ENCODE measurements at regions not wholly inside any gene's neighbourhood (a gene's known extent, or its start where the extent isn't known, plus 50 kb on each side); places are given as distances from the start of the nearest gene placed in this dataset.
"Not testable (repeated sequence)": the region's sequence is repeated elsewhere in the genome, so short reads cannot be mapped to it uniquely, and the experiment has no call there.

- TF ChIP-seq, protein P1, sequence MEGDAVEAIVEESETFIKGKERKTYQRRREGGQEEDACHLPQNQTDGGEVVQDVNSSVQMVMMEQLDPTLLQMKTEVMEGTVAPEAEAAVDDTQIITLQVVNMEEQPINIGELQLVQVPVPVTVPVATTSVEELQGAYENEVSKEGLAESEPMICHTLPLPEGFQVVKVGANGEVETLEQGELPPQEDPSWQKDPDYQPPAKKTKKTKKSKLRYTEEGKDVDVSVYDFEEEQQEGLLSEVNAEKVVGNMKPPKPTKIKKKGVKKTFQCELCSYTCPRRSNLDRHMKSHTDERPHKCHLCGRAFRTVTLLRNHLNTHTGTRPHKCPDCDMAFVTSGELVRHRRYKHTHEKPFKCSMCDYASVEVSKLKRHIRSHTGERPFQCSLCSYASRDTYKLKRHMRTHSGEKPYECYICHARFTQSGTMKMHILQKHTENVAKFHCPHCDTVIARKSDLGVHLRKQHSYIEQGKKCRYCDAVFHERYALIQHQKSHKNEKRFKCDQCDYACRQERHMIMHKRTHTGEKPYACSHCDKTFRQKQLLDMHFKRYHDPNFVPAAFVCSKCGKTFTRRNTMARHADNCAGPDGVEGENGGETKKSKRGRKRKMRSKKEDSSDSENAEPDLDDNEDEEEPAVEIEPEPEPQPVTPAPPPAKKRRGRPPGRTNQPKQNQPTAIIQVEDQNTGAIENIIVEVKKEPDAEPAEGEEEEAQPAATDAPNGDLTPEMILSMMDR (IDR thresholded peaks at IDR 0.05) = no peak
- no peak overlapping the region for H2AFZ ChIP-seq
These were observed 89.7 kb upstream of the ANTXRL start for GRCh38 chr10:46197050-46197449.

GRCh38 chr10:46198516-46198915, 88.3 kb upstream of the ANTXRL start:
- TF ChIP-seq, protein P1 (IDR thresholded peaks at IDR 0.05) = no peak
- no peaks in the 10 kb centered on the region for H3K4me1 ChIP-seq

More at GRCh38 chr10:46197050-46197449, 89.7 kb upstream of the ANTXRL start:
- no peak overlapping the region for H3K9ac ChIP-seq
- H3K79me2 ChIP-seq = no peaks in the 10 kb centered on the region
- no peak overlapping the region for H3K27ac ChIP-seq
- no peak overlapping the region for H3K4me2 ChIP-seq (ENCODE audit: low read length)
- H3K9me3 ChIP-seq (ENCODE audit: control insufficient read depth, low read length) = no peaks in the 10 kb centered on the region
- H3K36me3 ChIP-seq (ENCODE audit: control insufficient read depth, insufficient read depth, low read length) = no peaks in the 10 kb centered on the region
- H3K4me1 ChIP-seq = no peaks in the 10 kb centered on the region
- no peaks in the 10 kb centered on the region for H3K27me3 ChIP-seq (ENCODE audit: control insufficient read depth, insufficient read depth, low read length)
- H3K4me3 ChIP-seq (ENCODE audit: low read depth, low read length) = no peak overlapping the region

DNA sequence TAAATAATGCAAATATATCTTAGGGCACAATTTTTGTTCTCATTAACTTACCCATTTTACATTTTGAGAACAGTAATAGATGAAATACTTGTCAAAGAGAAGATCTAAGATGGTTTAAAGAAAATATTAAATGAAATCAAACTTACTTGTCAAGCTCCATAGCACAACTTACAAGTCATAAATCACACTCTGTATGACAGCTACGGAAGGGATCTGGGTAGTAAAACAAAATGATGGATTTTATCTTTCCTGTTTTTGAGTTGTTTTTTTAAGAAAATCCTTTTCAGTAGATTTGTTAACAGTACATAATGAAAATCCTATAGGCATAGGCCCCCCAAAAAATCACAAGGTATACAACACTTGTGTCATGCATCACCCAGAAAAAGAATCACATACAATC, 84.4 kb upstream of the ANTXRL start:
- H3K9ac ChIP-seq; H2AFZ ChIP-seq; H3K4me3 ChIP-seq (ENCODE audit: low read depth, low read length): not testable (repeated sequence)

More at GRCh38 chr10:46198516-46198915, 88.3 kb upstream of the ANTXRL start:
- H3K27me3 ChIP-seq (ENCODE audit: control insufficient read depth, insufficient read depth, low read length) = no peaks in the 10 kb centered on the region
- no peak overlapping the region for H3K4me3 ChIP-seq (ENCODE audit: low read depth, low read length)
- H3K9me3 ChIP-seq (ENCODE audit: control insufficient read depth, low read length) = no peaks in the 10 kb centered on the region
- H3K4me2 ChIP-seq (ENCODE audit: low read length) = no peak overlapping the region
- H3K79me2 ChIP-seq = no peaks in the 10 kb centered on the region
- no peak overlapping the region for H3K9ac ChIP-seq
- no peak overlapping the region for H2AFZ ChIP-seq
- no peaks in the 10 kb centered on the region for H3K36me3 ChIP-seq (ENCODE audit: control insufficient read depth, insufficient read depth, low read length)
- H3K27ac ChIP-seq = no peak overlapping the region

DNA sequence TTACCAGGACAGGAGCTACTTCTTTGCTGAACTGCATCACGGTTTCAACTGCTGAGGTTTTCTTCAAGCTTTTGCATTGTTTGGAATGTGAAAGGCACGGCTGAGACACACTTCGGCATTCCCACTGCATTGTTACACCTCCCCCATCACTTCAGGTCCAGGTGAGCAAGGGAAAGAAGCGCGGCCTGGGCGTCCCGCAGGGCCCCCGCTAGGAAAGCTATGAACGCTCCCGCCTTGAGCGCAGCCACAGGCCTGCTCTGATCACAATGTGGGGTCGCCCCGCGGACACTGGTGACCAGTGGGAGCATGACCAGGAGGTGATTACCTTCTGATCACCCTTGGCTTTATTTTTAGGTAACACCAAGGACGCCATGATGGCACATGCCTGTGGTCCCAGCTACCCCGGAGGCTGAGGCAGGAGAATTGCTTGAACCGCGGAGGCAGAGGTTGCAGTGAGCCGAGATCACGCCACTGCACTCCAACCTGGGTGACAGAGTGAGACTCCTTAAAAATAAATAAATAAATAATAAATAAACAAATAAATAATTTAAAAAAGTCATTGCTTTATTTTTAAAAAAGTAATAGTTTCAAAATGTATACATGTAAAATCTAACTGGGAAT, 82.2 kb upstream of the ANTXRL start:
- not testable (repeated sequence) for H3K4me3 ChIP-seq (ENCODE audit: low read depth, low read length); H2AFZ ChIP-seq; H3K36me3 ChIP-seq (ENCODE audit: control insufficient read depth, insufficient read depth, low read length); H3K27ac ChIP-seq; H3K79me2 ChIP-seq; H3K27me3 ChIP-seq (ENCODE audit: control insufficient read depth, insufficient read depth, low read length); H3K4me1 ChIP-seq; H3K9me3 ChIP-seq (ENCODE audit: control insufficient read depth, low read length); H3K4me2 ChIP-seq (ENCODE audit: low read length); H3K9ac ChIP-seq

More for the DNA sequence above, 84.4 kb upstream of the ANTXRL start:
- H3K36me3 ChIP-seq (ENCODE audit: control insufficient read depth, insufficient read depth, low read length); H3K9me3 ChIP-seq (ENCODE audit: control insufficient read depth, low read length); H3K4me2 ChIP-seq (ENCODE audit: low read length); H3K27ac ChIP-seq; H3K79me2 ChIP-seq; H3K27me3 ChIP-seq (ENCODE audit: control insufficient read depth, insufficient read depth, low read length); H3K4me1 ChIP-seq: not testable (repeated sequence)

GRCh38 chr10:46210427-46210826, 76.4 kb upstream of the ANTXRL start:
- not testable (repeated sequence) for H3K27me3 ChIP-seq (ENCODE audit: control insufficient read depth, insufficient read depth, low read length); H3K36me3 ChIP-seq (ENCODE audit: control insufficient read depth, insufficient read depth, low read length); H3K79me2 ChIP-seq; H3K4me3 ChIP-seq (ENCODE audit: low read depth, low read length); H3K4me1 ChIP-seq; H2AFZ ChIP-seq; H3K27ac ChIP-seq; H3K9ac ChIP-seq; H3K4me2 ChIP-seq (ENCODE audit: low read length); H3K9me3 ChIP-seq (ENCODE audit: control insufficient read depth, low read length)

DNA sequence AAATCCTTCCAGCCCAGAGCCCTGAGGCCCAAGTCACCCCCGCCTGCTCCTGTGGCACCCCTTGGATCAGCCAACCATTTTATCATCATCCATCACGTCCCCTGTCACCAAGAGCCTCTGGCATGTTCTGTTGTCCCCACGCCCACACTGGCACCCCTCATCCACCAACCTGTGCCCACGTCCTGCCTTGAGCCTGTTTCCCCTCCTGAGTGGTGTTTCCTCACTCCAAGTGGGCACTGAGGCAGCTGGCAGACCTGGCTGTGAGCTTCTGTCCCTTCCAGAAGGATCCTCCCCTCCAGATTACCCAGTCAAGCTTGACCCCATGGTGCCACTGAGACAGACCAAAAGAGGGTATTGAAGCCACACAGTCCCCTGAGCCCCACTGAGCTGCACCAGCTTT, 71.4 kb upstream of the ANTXRL start:
- H3K36me3 ChIP-seq (ENCODE audit: control insufficient read depth, insufficient read depth, low read length) = no peaks in the 10 kb centered on the region
- H3K27ac ChIP-seq = no peak overlapping the region
- H3K79me2 ChIP-seq = no peaks in the 10 kb centered on the region
- H3K4me1 ChIP-seq = no peaks in the 10 kb centered on the region
- TF ChIP-seq, protein P1 (IDR thresholded peaks at IDR 0.05) = no peak
- H2AFZ ChIP-seq = no peak overlapping the region
- H3K9me3 ChIP-seq (ENCODE audit: control insufficient read depth, low read length) = no peaks in the 10 kb centered on the region
- no peaks in the 10 kb centered on the region for H3K27me3 ChIP-seq (ENCODE audit: control insufficient read depth, insufficient read depth, low read length)
- no peak overlapping the region for H3K4me2 ChIP-seq (ENCODE audit: low read length)
- no peak overlapping the region for H3K4me3 ChIP-seq (ENCODE audit: low read depth, low read length)
- H3K9ac ChIP-seq = no peak overlapping the region

Measured in parathyroid adenoma (tissue), 2 donors.